HEK293 (cell line): ENCODE measurements at regions not wholly inside any gene's neighbourhood (a gene's known extent, or its start where the extent isn't known, plus 50 kb on each side); places are given as distances from the start of the nearest gene placed in this dataset.
A peak's percentile ranks its signal among the peaks of the same experiment; 100 is the strongest.

ENCODE experiments used
- CTCF ChIA-PET: fragments of 350-600 bp; formaldehyde crosslinking; extraction: SDS; loops from one replicate; lab custom pipeline; 2021; ENCODE audit warnings: antibody characterized with exemption; lab: Yijun Ruan, JAX
- POLR2A ChIA-PET: fragments of 300-600 bp; formaldehyde crosslinking; extraction: SDS; loops from one replicate; lab custom pipeline; 2020; ENCODE audit warnings: antibody characterized with exemption, inconsistent platforms; lab: Yijun Ruan, JAX
- H3K27ac ChIP-seq: fragments of 200-500 bp; sonication (Bioruptor generic); 2 replicates; pipeline ENCODE4 v1.5.1; 2014; ENCODE audit warnings: low read depth, low read length, control low read depth, inconsistent platforms; ENCODE audit errors: extremely low read depth
- H3K36me3 ChIP-seq, 2 experiments: fragments of 200-500 bp in 1 of 2; sonication (Bioruptor generic) in 1 of 2; 1 replicate in 1 of 2; 2 replicates in 1 of 2; pipeline ENCODE4 v1.5.1; 2014 to 2017; ENCODE audit warnings: inconsistent platforms in 2 of 2, low read length in 2 of 2; ENCODE audit not compliant: control insufficient read depth in 2 of 2, insufficient read depth in 1 of 2
- H3K4me1 ChIP-seq: fragments of 200-500 bp; sonication (Bioruptor generic); 2 replicates; pipeline ENCODE4 v1.5.1; 2014; ENCODE audit warnings: mild to moderate bottlenecking, low read length, inconsistent platforms; ENCODE audit not compliant: control insufficient read depth, insufficient read depth
- H3K4me3 ChIP-seq: 2 replicates; pipeline ENCODE4 v1.5.1; 2011; ENCODE audit warnings: low read depth, mild to moderate bottlenecking, control low read depth, low read length, moderate library complexity
- H3K9me3 ChIP-seq: fragments of 200-500 bp; sonication (Bioruptor generic); 2 replicates; pipeline ENCODE4 v1.5.1; 2014; ENCODE audit warnings: low read depth, low read length, inconsistent platforms; ENCODE audit not compliant: control insufficient read depth, insufficient read depth
- ATF2 ChIP-seq: fragments of 450-650 bp; formaldehyde crosslinking; IDR thresholded peaks from 2 replicates; pipeline ENCODE4 v1.5.1; 2016; ENCODE audit warnings: missing biosample characterization, missing genetic modification characterization, low read depth
- FEZF1 ChIP-seq: fragments of 450-650 bp; formaldehyde crosslinking; IDR thresholded peaks from 2 replicates; pipeline ENCODE4 v1.5.1; 2016; ENCODE audit warnings: missing biosample characterization, missing genetic modification characterization
- HOXA7 ChIP-seq: sonication (generic); formaldehyde crosslinking; IDR thresholded peaks from 2 replicates; pipeline ENCODE4 v1.8.1; 2022; ENCODE audit warnings: missing genetic modification reagents, borderline replicate concordance
- OSR2 ChIP-seq: fragments of 450-650 bp; formaldehyde crosslinking; IDR thresholded peaks from 2 replicates; pipeline ENCODE4 v1.5.1; 2016; ENCODE audit warnings: missing biosample characterization, missing genetic modification characterization
- PRDM6 ChIP-seq: fragments of 450-650 bp; formaldehyde crosslinking; IDR thresholded peaks from 2 replicates; pipeline ENCODE4 v1.5.1; 2017; ENCODE audit warnings: missing biosample characterization, missing genetic modification characterization
- SP7 ChIP-seq: fragments of 450-650 bp; formaldehyde crosslinking; IDR thresholded peaks from 2 replicates; pipeline ENCODE4 v1.5.1; 2016; ENCODE audit warnings: missing biosample characterization, missing genetic modification characterization
- TCF7L2 ChIP-seq: IDR thresholded peaks from 2 replicates; pipeline ENCODE4 v1.6.1; 2011; ENCODE audit warnings: low read depth, mild to moderate bottlenecking, inconsistent platforms, low read length, moderate library complexity, borderline replicate concordance
- ZFP69B ChIP-seq: fragments of 450-650 bp; formaldehyde crosslinking; IDR thresholded peaks from 2 replicates; pipeline ENCODE4 v1.5.1; 2016; ENCODE audit warnings: missing biosample characterization, missing genetic modification characterization
- ZNF133 ChIP-seq: fragments of 450-650 bp; formaldehyde crosslinking; IDR thresholded peaks from 2 replicates; pipeline ENCODE4 v1.5.1; 2016; ENCODE audit warnings: missing biosample characterization, missing genetic modification characterization
- ZNF175 ChIP-seq: fragments of 450-650 bp; formaldehyde crosslinking; IDR thresholded peaks from 2 replicates; pipeline ENCODE4 v1.5.1; 2016; ENCODE audit warnings: missing biosample characterization, missing genetic modification characterization
- ZNF211 ChIP-seq: fragments of 450-650 bp; formaldehyde crosslinking; IDR thresholded peaks from 2 replicates; pipeline ENCODE4 v1.5.1; 2016; ENCODE audit warnings: low read depth, missing biosample characterization, missing genetic modification characterization
- ZNF362 ChIP-seq: fragments of 450-650 bp; formaldehyde crosslinking; IDR thresholded peaks from 2 replicates; pipeline ENCODE4 v1.5.1; 2016; ENCODE audit warnings: missing biosample characterization, missing genetic modification characterization
- ZNF366 ChIP-seq: fragments of 450-650 bp; formaldehyde crosslinking; conservative IDR thresholded peaks from 2 replicates; pipeline ENCODE4 v1.5.1; 2016; ENCODE audit warnings: missing biosample characterization, missing genetic modification characterization
- ZNF416 ChIP-seq: fragments of 450-650 bp; formaldehyde crosslinking; IDR thresholded peaks from 2 replicates; pipeline ENCODE4 v1.5.1; 2016; ENCODE audit warnings: missing biosample characterization, missing genetic modification characterization
- ZNF596 ChIP-seq: fragments of 450-650 bp; IDR thresholded peaks from 2 replicates; pipeline ENCODE4 v1.5.0; 2018; ENCODE audit warnings: missing biosample characterization, mild to moderate bottlenecking, missing genetic modification characterization, moderate library complexity
- ZNF624 ChIP-seq: fragments of 450-650 bp; formaldehyde crosslinking; IDR thresholded peaks from 2 replicates; pipeline ENCODE4 v1.5.1; 2017; ENCODE audit warnings: missing biosample characterization, missing genetic modification characterization
- ZNF629 ChIP-seq: fragments of 450-650 bp; formaldehyde crosslinking; IDR thresholded peaks from 2 replicates; pipeline ENCODE4 v1.5.1; 2017; ENCODE audit warnings: missing biosample characterization, missing genetic modification characterization
- ZNF654 ChIP-seq: fragments of 450-650 bp; formaldehyde crosslinking; IDR thresholded peaks from 2 replicates; pipeline ENCODE4 v1.5.1; 2016; ENCODE audit warnings: low read depth, missing biosample characterization, missing genetic modification characterization
- ZNF664 ChIP-seq: fragments of 450-650 bp; formaldehyde crosslinking; IDR thresholded peaks from 2 replicates; pipeline ENCODE4 v1.5.1; 2016; ENCODE audit warnings: missing biosample characterization, missing genetic modification characterization
- ZNF837 ChIP-seq: fragments of 450-650 bp; formaldehyde crosslinking; IDR thresholded peaks from 2 replicates; pipeline ENCODE4 v1.5.1; 2016; ENCODE audit warnings: missing biosample characterization, missing genetic modification characterization
- ZNF843 ChIP-seq: fragments of 450-650 bp; formaldehyde crosslinking; IDR thresholded peaks from 2 replicates; pipeline ENCODE4 v1.5.1; 2016; ENCODE audit warnings: missing biosample characterization, missing genetic modification characterization

GRCh38 chr10:36683421-36683820 lies 442.0 kb upstream of the ANKRD30A start:
- ChIA-PET CTCF (interaction anchor here (0.7 to 2.3 kb wide), 5 partner anchors 42 to 1091 kb away, joined by 3 to 9 read pairs (median 4); no protein-coding TSS in a partner anchor), POLR2A (no interaction called here)

GRCh38 chr10:36681751-36682632 lies 443.4 kb upstream of the ANKRD30A start:
- H3K4me1 ChIP-seq, result peaks cover 22% of the 10 kb centered on the region
- ChIA-PET POLR2A (no interaction called here), CTCF (interaction anchor here (0.6 to 2.3 kb wide), 4 partner anchors 43 to 1046 kb away, joined by 3 to 9 read pairs (median 3); no protein-coding TSS in a partner anchor)
- no peaks in the 10 kb centered on the region for H3K36me3 ChIP-seq
- H3K27ac ChIP-seq, result no peak overlapping the region
- TF ChIP-seq HOXA7 (CRISPR knock-in tag) (no peak), ZNF843 (tag by site-specific recombination) (peak; percentile 75), SP7 (tag by site-specific recombination) (no peak), PRDM6 (tag by site-specific recombination) (peak; percentile 67), OSR2 (tag by site-specific recombination) (peak; percentile 44; the same call in 1 of the 2 replicates), ATF2 (tag by site-specific recombination) (peak; percentile 50), ZNF596 (tag by site-specific recombination) (no peak), ZNF664 (tag by site-specific recombination) (0 out of 2 replicates have a peak, but pooled peaks have one; percentile 11), ZNF133 (no peak), ZNF366 (tag by site-specific recombination) (peak; percentile 47; the same call in 1 of the 2 replicates), ZNF654 (tag by site-specific recombination) (no peak), ZNF362 (tag by site-specific recombination) (no peak), TCF7L2 (0 out of 2 replicates have a peak, but pooled peaks have one; percentile 26), FEZF1 (tag by site-specific recombination) (peak; percentile 65), ZNF629 (tag by site-specific recombination) (peak; percentile 40; the same call in 1 of the 2 replicates)
- no peaks in the 10 kb centered on the region for H3K9me3 ChIP-seq
- no peak overlapping the region for H3K4me3 ChIP-seq

More at GRCh38 chr10:36683421-36683820, 442.0 kb upstream of the ANKRD30A start:
- Histone ChIP-seq H3K4me3 (no peak overlapping the region), H3K36me3 (no peaks in the 10 kb centered on the region), H3K9me3 (no peaks in the 10 kb centered on the region), H3K27ac (no peak overlapping the region), H3K4me1 (peaks cover 21% of the 10 kb centered on the region)
- TF ChIP-seq ZNF416 (tag by site-specific recombination) (no peak), ZNF211 (tag by site-specific recombination) (no peak), ZFP69B (tag by site-specific recombination) (no peak), ZNF837 (tag by site-specific recombination) (no peak), ATF2 (tag by site-specific recombination) (no peak), ZNF175 (tag by site-specific recombination) (no peak), ZNF624 (tag by site-specific recombination) (no peak), ZNF362 (tag by site-specific recombination) (no peak)
